HG02798 (cell line): ENCODE measurements at regions not wholly inside any gene's neighbourhood (a gene's known extent, or its start where the extent isn't known, plus 50 kb on each side); places are given as distances from the start of the nearest gene placed in this dataset.

ENCODE experiments used
- ATAC-seq: cut with Tn5 transposase; IDR thresholded peaks from one replicate; pipeline ENCODE4 v1.9.1; 2021; ENCODE audit warnings: mild to moderate bottlenecking; ENCODE audit not compliant: unreplicated experiment, poor library complexity

GRCh38 chr4:135344492-135344891, 1142.9 kb upstream of the PABPC4L start:
- ATAC-seq = no peak

GRCh38 chr4:135338181-135338580, 1136.6 kb upstream of the PABPC4L start:
- ATAC-seq = no peak

- no peak for ATAC-seq
Observed at GRCh38 chr4:135325264-135325663, 1123.7 kb upstream of the PABPC4L start.

GRCh38 chr4:135319685-135320084, 1118.1 kb upstream of the PABPC4L start:
- no peak for ATAC-seq

GRCh38 chr4:135316266-135316779, 1114.7 kb upstream of the PABPC4L start:
- ATAC-seq = no peak

- no peak for ATAC-seq
Observed at GRCh38 chr4:135290136-135290535, 1088.5 kb upstream of the PABPC4L start.

GRCh38 chr4:135283934-135284333, 1082.3 kb upstream of the PABPC4L start:
- no peak for ATAC-seq

- ATAC-seq = no peak
Observed at GRCh38 chr4:135282676-135283075, 1081.1 kb upstream of the PABPC4L start.

GRCh38 chr4:135281230-135281629, 1079.6 kb upstream of the PABPC4L start:
- no peak for ATAC-seq

GRCh38 chr4:135277980-135278315, 1076.4 kb upstream of the PABPC4L start:
- ATAC-seq = no peak

- ATAC-seq = no peak
Observed at GRCh38 chr4:135277068-135277979, 1075.7 kb upstream of the PABPC4L start.

- no peak for ATAC-seq
Observed at GRCh38 chr4:135274416-135274815, 1072.8 kb upstream of the PABPC4L start.

- ATAC-seq = peak; percentile 76
Observed at GRCh38 chr4:135269125-135269890, 1067.7 kb upstream of the PABPC4L start.

- ATAC-seq = no peak
Observed at GRCh38 chr4:135268369-135268768, 1066.8 kb upstream of the PABPC4L start.

GRCh38 chr4:135267148-135267865, 1065.7 kb upstream of the PABPC4L start:
- no peak for ATAC-seq

GRCh38 chr4:135256111-135256510, 1054.5 kb upstream of the PABPC4L start:
- ATAC-seq = no peak

- no peak for ATAC-seq
Observed at GRCh38 chr4:135250040-135250439, 1048.5 kb upstream of the PABPC4L start.

- no peak for ATAC-seq
Observed at GRCh38 chr4:135249024-135249423, 1047.4 kb upstream of the PABPC4L start.

- ATAC-seq = no peak
Observed at GRCh38 chr4:135244696-135245095, 1043.1 kb upstream of the PABPC4L start.

- ATAC-seq = no peak
Observed at GRCh38 chr4:135244056-135244455, 1042.5 kb upstream of the PABPC4L start.

- ATAC-seq = no peak
Observed at GRCh38 chr4:135240796-135241195, 1039.2 kb upstream of the PABPC4L start.
